ENCODE measurements at regions not wholly inside any gene's neighbourhood (a gene's known extent, or its start where the extent isn't known, plus 50 kb on each side); places are given as distances from the start of the nearest gene placed in this dataset.

GRCh38 chr7:106402898-106403297 is 118.1 kb upstream of the NAMPT start:
- Histone ChIP-seq H2AFZ (ENCODE audit: low read length) (no peak overlapping the region), H3K79me2 (ENCODE audit: insufficient read depth, low read length) (no peaks in the 10 kb centered on the region), H4K20me1 (ENCODE audit: insufficient read depth, low read length) (no peaks in the 10 kb centered on the region), H3K36me3 (ENCODE audit: insufficient read depth, low read length) (no peaks in the 10 kb centered on the region), H3F3A (ENCODE audit: insufficient read depth, low read length) (no peaks in the 10 kb centered on the region), H3K4me3 (ENCODE audit: low read depth, low read length, poor library complexity, severe bottlenecking) (no peak overlapping the region), H3K4me1 (ENCODE audit: insufficient read depth, low read length, severe bottlenecking) (no peaks in the 10 kb centered on the region), H3K9me3 (ENCODE audit: low read length) (no peaks in the 10 kb centered on the region), H3K27ac (ENCODE audit: low read depth, low read length, poor library complexity, severe bottlenecking) (no peak overlapping the region), H3K4me2 (ENCODE audit: low read length) (no peak overlapping the region), H3K9me2 (ENCODE audit: low read depth, low read length) (no peaks in the 10 kb centered on the region), H3K27me3 (ENCODE audit: insufficient read depth, low read length) (no peaks in the 10 kb centered on the region), H3K9ac (ENCODE audit: low read length) (no peak overlapping the region)
- TF ChIP-seq EZH2 (IDR thresholded peaks at IDR 0.05; ENCODE audit: borderline replicate concordance, low read length): no peak
- TF ChIP-seq, protein P1, sequence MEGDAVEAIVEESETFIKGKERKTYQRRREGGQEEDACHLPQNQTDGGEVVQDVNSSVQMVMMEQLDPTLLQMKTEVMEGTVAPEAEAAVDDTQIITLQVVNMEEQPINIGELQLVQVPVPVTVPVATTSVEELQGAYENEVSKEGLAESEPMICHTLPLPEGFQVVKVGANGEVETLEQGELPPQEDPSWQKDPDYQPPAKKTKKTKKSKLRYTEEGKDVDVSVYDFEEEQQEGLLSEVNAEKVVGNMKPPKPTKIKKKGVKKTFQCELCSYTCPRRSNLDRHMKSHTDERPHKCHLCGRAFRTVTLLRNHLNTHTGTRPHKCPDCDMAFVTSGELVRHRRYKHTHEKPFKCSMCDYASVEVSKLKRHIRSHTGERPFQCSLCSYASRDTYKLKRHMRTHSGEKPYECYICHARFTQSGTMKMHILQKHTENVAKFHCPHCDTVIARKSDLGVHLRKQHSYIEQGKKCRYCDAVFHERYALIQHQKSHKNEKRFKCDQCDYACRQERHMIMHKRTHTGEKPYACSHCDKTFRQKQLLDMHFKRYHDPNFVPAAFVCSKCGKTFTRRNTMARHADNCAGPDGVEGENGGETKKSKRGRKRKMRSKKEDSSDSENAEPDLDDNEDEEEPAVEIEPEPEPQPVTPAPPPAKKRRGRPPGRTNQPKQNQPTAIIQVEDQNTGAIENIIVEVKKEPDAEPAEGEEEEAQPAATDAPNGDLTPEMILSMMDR (IDR thresholded peaks at IDR 0.05; ENCODE audit: low read length): no peak

DNA sequence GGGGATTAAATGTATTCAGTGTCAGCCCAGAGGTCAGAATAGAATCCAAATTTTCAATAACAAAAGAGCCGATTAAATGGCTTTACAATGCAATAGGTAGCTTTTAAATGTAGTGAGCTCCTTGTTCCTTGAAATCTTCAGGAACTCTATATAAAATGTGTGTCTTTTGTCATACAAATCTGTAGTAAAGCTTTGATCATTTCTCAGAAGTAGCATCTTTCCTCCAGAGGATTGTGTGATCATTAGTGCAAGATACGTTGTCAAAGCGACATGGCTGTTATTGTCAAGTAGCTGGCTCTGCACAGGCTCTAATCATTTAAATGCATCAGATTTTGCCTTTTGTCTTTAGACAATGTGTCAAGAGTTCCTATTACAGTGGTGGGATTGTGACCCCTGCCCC is 116.1 kb upstream of the NAMPT start:
- H3K27ac ChIP-seq (ENCODE audit: low read depth, low read length, poor library complexity, severe bottlenecking): no peak overlapping the region
- H3K27me3 ChIP-seq (ENCODE audit: insufficient read depth, low read length): no peaks in the 10 kb centered on the region
- no peak overlapping the region for H3K4me3 ChIP-seq (ENCODE audit: low read depth, low read length, poor library complexity, severe bottlenecking)
- no peaks in the 10 kb centered on the region for H3K9me3 ChIP-seq (ENCODE audit: low read length)
- no peak overlapping the region for H2AFZ ChIP-seq (ENCODE audit: low read length)
- H3K4me2 ChIP-seq (ENCODE audit: low read length): no peak overlapping the region
- no peaks in the 10 kb centered on the region for H3F3A ChIP-seq (ENCODE audit: insufficient read depth, low read length)
- H4K20me1 ChIP-seq (ENCODE audit: insufficient read depth, low read length): no peaks in the 10 kb centered on the region
- no peaks in the 10 kb centered on the region for H3K4me1 ChIP-seq (ENCODE audit: insufficient read depth, low read length, severe bottlenecking)
- no peak for TF ChIP-seq EZH2 (IDR thresholded peaks at IDR 0.05; ENCODE audit: borderline replicate concordance, low read length)
- TF ChIP-seq, protein P1 (IDR thresholded peaks at IDR 0.05; ENCODE audit: low read length): no peak
- H3K9ac ChIP-seq (ENCODE audit: low read length): no peak overlapping the region
- no peaks in the 10 kb centered on the region for H3K79me2 ChIP-seq (ENCODE audit: insufficient read depth, low read length)
- H3K36me3 ChIP-seq (ENCODE audit: insufficient read depth, low read length): no peaks in the 10 kb centered on the region
- H3K9me2 ChIP-seq (ENCODE audit: low read depth, low read length): no peaks in the 10 kb centered on the region

- no peak overlapping the region for H3K27ac ChIP-seq (ENCODE audit: low read depth, low read length, poor library complexity, severe bottlenecking)
- H3K4me1 ChIP-seq (ENCODE audit: insufficient read depth, low read length, severe bottlenecking): no peaks in the 10 kb centered on the region
- H3K4me3 ChIP-seq (ENCODE audit: low read depth, low read length, poor library complexity, severe bottlenecking): no peak overlapping the region
- H3K36me3 ChIP-seq (ENCODE audit: insufficient read depth, low read length): no peaks in the 10 kb centered on the region
- no peaks in the 10 kb centered on the region for H3K27me3 ChIP-seq (ENCODE audit: insufficient read depth, low read length)
- no peak overlapping the region for H3K9ac ChIP-seq (ENCODE audit: low read length)
- no peak overlapping the region for H3K4me2 ChIP-seq (ENCODE audit: low read length)
- no peaks in the 10 kb centered on the region for H3K9me3 ChIP-seq (ENCODE audit: low read length)
- H2AFZ ChIP-seq (ENCODE audit: low read length): no peak overlapping the region
- H3K79me2 ChIP-seq (ENCODE audit: insufficient read depth, low read length): no peaks in the 10 kb centered on the region
- no peaks in the 10 kb centered on the region for H3K9me2 ChIP-seq (ENCODE audit: low read depth, low read length)
- no peaks in the 10 kb centered on the region for H4K20me1 ChIP-seq (ENCODE audit: insufficient read depth, low read length)
- TF ChIP-seq, protein P1 (IDR thresholded peaks at IDR 0.05; ENCODE audit: low read length): no peak
- no peak for TF ChIP-seq EZH2 (IDR thresholded peaks at IDR 0.05; ENCODE audit: borderline replicate concordance, low read length)
- H3F3A ChIP-seq (ENCODE audit: insufficient read depth, low read length): no peaks in the 10 kb centered on the region
These were observed 114.0 kb upstream of the NAMPT start for GRCh38 chr7:106398786-106399185.
